BE2C (cell line): ENCODE measurements at regions not wholly inside any gene's neighbourhood (a gene's known extent, or its start where the extent isn't known, plus 50 kb on each side); places are given as distances from the start of the nearest gene placed in this dataset.

ENCODE experiments used
- DNase-seq: peaks from one replicate; pipeline ENCODE4 v3.0.0-alpha.2; 2020
- H3K27me3 ChIP-seq: fragments of 250-450 bp; sonication (Bioruptor Pico); 2 replicates; pipeline ENCODE4 v1.5.1; 2020; ENCODE audit warnings: mild to moderate bottlenecking
- H3K36me3 ChIP-seq: fragments of 250-450 bp; sonication (Bioruptor Pico); 2 replicates; pipeline ENCODE4 v1.5.1; 2020; ENCODE audit warnings: mild to moderate bottlenecking
- H3K4me1 ChIP-seq: fragments of 250-450 bp; sonication (Bioruptor Pico); 2 replicates; pipeline ENCODE4 v1.5.1; 2020
- H3K4me3 ChIP-seq: 2 replicates; pipeline ENCODE4 v1.5.1; 2011; ENCODE audit warnings: low read depth, low read length
- H3K9me3 ChIP-seq: fragments of 250-450 bp; sonication (Bioruptor Pico); 2 replicates; pipeline ENCODE4 v1.5.1; 2020
- CTCF ChIP-seq: IDR thresholded peaks from 2 replicates; pipeline ENCODE4 v1.5.1; 2012; ENCODE audit warnings: mild to moderate bottlenecking, low read depth, low read length

- no peak for TF ChIP-seq CTCF
- H3K4me1 ChIP-seq = peaks cover 4% of the 10 kb centered on the region; the same call in 1 of the 2 replicates
- no peaks in the 10 kb centered on the region for H3K36me3 ChIP-seq
- no peaks in the 10 kb centered on the region for H3K9me3 ChIP-seq
- H3K4me3 ChIP-seq = no peak overlapping the region
- no peak for DNase-seq
- no peaks in the 10 kb centered on the region for H3K27me3 ChIP-seq
These were observed 68.6 kb upstream of the NPHP3 start for GRCh38 chr3:132790806-132791205.

GRCh38 chr3:132789959-132790358 is 67.8 kb upstream of the NPHP3 start:
- no peaks in the 10 kb centered on the region for H3K27me3 ChIP-seq
- no peaks in the 10 kb centered on the region for H3K9me3 ChIP-seq
- peaks cover 4% of the 10 kb centered on the region; the same call in 1 of the 2 replicates for H3K4me1 ChIP-seq
- H3K4me3 ChIP-seq = no peak overlapping the region
- DNase-seq = no peak
- no peak for TF ChIP-seq CTCF
- H3K36me3 ChIP-seq = no peaks in the 10 kb centered on the region

GRCh38 chr3:132788301-132788671 is 66.1 kb upstream of the NPHP3 start:
- peaks cover 4% of the 10 kb centered on the region; the same call in 1 of the 2 replicates for H3K4me1 ChIP-seq
- TF ChIP-seq CTCF = no peak
- no peaks in the 10 kb centered on the region for H3K36me3 ChIP-seq
- DNase-seq = no peak
- H3K27me3 ChIP-seq = no peaks in the 10 kb centered on the region
- no peaks in the 10 kb centered on the region for H3K9me3 ChIP-seq
- H3K4me3 ChIP-seq = no peak overlapping the region

- Histone ChIP-seq H3K4me3 (no peak overlapping the region), H3K36me3 (no peaks in the 10 kb centered on the region), H3K9me3 (no peaks in the 10 kb centered on the region), H3K4me1 (peaks cover 4% of the 10 kb centered on the region; the same call in 1 of the 2 replicates), H3K27me3 (no peaks in the 10 kb centered on the region)
- no peak for DNase-seq
- no peak for TF ChIP-seq CTCF
These were observed 65.5 kb upstream of the NPHP3 start for GRCh38 chr3:132787616-132788300.

GRCh38 chr3:132786890-132787289 is 64.7 kb upstream of the NPHP3 start:
- DNase-seq = no peak
- peaks cover 4% of the 10 kb centered on the region; the same call in 1 of the 2 replicates for H3K4me1 ChIP-seq
- H3K27me3 ChIP-seq = no peaks in the 10 kb centered on the region
- no peaks in the 10 kb centered on the region for H3K9me3 ChIP-seq
- H3K36me3 ChIP-seq = no peaks in the 10 kb centered on the region
- TF ChIP-seq CTCF = no peak
- no peak overlapping the region for H3K4me3 ChIP-seq

- no peak overlapping the region for H3K4me3 ChIP-seq
- H3K36me3 ChIP-seq = no peaks in the 10 kb centered on the region
- H3K27me3 ChIP-seq = no peaks in the 10 kb centered on the region
- H3K9me3 ChIP-seq = no peaks in the 10 kb centered on the region
- H3K4me1 ChIP-seq = peaks cover 4% of the 10 kb centered on the region; the same call in 1 of the 2 replicates
- DNase-seq = no peak
- no peak for TF ChIP-seq CTCF
These were observed 63.1 kb upstream of the NPHP3 start for GRCh38 chr3:132785292-132785691.
